GM21528 (cell line): ENCODE measurements at regions not wholly inside any gene's neighbourhood (a gene's known extent, or its start where the extent isn't known, plus 50 kb on each side); places are given as distances from the start of the nearest gene placed in this dataset.
"Not testable (repeated sequence)": the region's sequence is repeated elsewhere in the genome, so short reads cannot be mapped to it uniquely, and the experiment has no call there.

Source experiments
- ATAC-seq: cut with Tn5 transposase; IDR thresholded peaks from one replicate; pipeline ENCODE4 v1.9.1; 2021; ENCODE audit warnings: mild to moderate bottlenecking, moderate library complexity; ENCODE audit not compliant: unreplicated experiment, low FRiP score

- no peak for ATAC-seq
Measured at GRCh38 chr9:105091004-105091640, 153.3 kb upstream of the SLC44A1 start.

GRCh38 chr9:105093685-105094084 is 150.8 kb upstream of the SLC44A1 start:
- no peak for ATAC-seq

DNA sequence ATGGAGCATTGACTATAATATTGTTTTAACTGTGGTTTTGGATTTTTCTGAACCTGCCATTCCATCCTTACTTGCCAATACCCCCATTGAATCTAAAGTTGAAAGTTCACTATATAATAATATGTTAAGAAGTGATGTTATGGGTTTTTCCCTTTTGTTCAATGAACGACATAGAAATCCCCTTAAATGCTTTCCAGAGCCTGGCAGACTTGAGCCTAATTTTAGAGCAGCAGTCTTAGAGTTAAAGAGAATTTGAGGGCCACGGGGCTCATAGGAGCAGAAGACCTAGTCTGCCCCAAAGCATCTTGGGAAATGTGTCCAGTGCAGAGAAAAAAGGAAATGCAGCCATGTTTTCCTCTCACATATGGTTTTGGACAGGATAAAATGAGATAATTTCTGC is 146.1 kb upstream of the SLC44A1 start:
- no peak for ATAC-seq

DNA sequence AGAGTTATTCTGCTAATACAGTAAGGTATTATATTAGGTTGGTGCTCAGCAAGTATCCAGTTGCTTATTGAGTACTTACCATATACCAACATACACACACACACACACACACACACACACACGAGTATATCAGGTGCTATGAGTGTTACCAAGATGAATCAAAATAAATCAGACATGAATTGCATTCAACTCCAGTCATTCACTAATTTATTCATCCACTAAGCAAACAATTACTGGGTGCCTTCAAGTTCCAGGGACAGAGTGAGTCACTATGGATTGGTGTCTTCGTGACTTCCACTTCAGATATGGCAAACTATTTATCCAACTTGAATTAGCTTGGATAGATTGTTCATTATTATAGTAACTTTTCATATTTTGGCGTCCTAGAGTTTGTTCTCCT is 140.7 kb upstream of the SLC44A1 start:
- no peak for ATAC-seq

- peak; percentile 56 for ATAC-seq
Measured at GRCh38 chr9:105114318-105114717, 130.1 kb upstream of the SLC44A1 start.

DNA sequence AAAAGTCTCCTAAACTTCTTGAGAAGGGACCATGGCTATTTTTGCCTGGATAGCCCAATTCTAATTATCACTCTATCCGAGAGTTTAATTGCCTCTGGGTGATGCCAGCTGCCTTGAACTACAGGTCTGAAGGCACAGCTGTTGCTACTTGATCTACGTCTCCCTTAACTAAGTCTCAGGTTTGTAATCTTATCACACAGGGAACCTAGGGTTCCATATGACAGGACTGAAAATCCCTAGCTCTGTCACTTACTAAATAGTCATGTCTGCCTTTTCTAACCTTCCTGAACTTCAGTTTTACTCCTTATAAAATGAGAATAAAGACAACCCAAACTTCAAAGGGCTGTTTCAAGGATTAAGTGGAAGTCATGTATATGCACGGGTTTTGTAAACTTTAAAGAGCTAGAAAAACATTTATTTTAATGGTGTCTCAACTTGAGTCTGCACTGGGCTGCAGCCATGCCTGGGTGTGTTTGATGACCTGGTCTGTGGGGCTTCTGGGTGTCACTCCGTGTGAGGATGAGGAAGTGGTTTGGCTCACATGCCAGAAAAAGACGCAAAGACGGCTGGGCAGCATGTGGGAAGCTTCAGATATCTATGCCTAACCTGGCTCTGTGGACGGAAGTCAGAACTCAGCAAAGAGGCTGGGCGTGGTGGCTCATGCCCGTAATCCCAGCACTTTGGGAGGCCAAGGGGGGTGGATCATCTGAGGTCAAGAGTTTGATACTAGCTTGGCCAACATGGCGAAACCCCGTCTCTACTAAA is 129.3 kb upstream of the SLC44A1 start:
- peak; percentile 81 for ATAC-seq

DNA sequence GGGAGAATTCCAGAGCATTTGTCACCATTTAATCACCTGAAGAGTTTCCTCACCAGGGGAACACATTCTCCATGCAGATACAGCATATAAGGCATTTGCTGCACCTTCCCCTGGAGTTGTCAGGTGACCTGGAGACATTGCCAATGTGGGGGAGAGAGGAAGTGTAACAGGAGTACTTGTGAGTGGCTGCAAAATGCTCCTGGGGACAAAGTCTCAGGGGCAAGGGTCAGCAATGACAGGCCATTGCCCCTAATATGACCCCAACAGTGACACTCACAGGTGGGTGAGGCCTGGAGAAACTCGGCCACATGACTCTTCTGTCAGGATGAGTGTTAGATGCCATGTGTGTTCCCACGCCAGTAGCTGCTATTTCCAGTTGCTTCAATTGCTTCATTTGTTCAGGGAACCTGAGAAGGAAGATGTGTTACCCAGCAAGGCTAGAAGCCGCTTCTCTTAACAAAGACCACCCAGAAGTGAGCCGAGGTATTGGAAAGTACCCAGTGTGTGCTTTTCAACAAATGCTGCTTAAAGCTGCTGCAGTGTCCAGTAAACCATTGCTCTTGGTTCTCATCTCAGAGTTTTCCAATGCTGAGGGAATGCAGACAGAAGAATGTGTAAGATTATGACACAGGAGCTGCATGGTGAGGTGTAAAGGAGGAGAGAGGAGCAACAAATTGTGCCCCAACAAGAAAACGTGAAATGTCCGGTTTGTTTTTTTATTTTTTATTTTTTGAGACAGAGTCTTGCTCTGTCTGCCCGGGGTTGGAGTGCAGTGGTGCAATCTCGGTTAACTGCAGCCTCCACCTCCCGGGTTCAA is 128.2 kb upstream of the SLC44A1 start:
- no peak for ATAC-seq

- no peak for ATAC-seq
Measured at GRCh38 chr9:105117234-105117633, 127.2 kb upstream of the SLC44A1 start.

- no peak for ATAC-seq
Measured at GRCh38 chr9:105118636-105119035, 125.8 kb upstream of the SLC44A1 start.

DNA sequence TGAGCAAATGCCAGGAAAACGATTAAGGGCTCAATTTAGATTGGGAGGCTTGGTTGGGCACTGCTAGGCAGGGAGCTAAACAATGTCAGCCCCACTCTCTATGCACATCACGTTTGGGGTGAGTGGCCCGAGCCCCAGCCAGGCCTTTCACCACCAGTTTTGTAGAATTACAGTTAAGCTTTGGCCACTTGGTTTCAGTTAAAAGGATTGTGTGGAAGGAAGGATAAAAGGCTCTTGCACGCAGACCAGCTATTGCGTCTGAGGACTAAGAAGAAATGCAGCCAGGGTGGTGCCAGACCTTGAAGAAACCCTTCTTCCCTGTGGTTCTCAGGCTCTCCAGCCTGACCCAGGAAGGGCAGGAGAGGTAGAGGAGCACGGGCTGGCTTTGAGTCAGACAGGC is 125.3 kb upstream of the SLC44A1 start:
- no peak for ATAC-seq

GRCh38 chr9:105121861-105122430 is 122.5 kb upstream of the SLC44A1 start:
- no peak for ATAC-seq

DNA sequence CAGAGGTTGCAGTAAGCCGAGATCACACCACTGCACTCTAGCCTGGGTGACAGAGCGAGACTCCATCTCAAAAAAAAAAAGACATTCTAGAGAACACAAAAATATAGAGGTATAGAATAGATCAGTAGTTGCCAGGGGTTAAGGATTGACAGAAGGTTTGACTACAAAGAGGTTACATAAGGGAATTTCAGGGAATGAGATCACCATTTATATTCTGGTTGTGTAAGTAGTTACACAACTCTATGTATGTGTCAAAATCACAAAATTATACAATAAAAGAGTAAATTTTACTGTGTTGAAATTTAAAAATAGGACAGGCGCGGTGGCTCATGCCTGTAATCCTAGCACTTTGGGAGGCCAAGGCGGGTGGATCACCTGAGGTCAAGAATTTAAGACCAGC is 119.9 kb upstream of the SLC44A1 start:
- ATAC-seq, result not testable (repeated sequence)

GRCh38 chr9:105126226-105126625 is 118.2 kb upstream of the SLC44A1 start:
- ATAC-seq, result no peak

GRCh38 chr9:105127863-105128220 is 116.6 kb upstream of the SLC44A1 start:
- ATAC-seq, result peak; percentile 99

GRCh38 chr9:105128908-105129600 is 115.4 kb upstream of the SLC44A1 start:
- no peak for ATAC-seq

DNA sequence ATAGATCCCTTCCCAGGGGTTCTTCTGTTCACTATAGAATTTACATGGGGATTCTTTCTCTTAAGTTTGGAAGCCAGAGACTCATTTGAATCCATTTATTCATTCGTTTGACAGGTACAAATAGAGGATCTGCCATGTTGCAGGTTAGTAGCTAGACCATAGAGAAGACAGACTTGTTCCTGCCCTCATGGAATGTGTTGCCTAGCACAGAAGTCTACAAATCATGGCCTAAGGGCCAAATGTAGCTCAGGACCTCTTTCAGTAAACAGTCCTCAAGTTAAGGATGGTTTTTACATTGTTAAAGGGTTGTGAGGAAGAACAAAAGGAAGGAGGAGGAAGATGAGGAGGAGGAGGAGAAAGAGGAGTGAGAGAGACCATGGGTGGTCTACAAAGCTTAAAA is 114.7 kb upstream of the SLC44A1 start:
- no peak for ATAC-seq

- no peak for ATAC-seq
Measured at GRCh38 chr9:105131981-105132380, 112.5 kb upstream of the SLC44A1 start.

- no peak for ATAC-seq
Measured at GRCh38 chr9:105132606-105133005, 111.8 kb upstream of the SLC44A1 start.

DNA sequence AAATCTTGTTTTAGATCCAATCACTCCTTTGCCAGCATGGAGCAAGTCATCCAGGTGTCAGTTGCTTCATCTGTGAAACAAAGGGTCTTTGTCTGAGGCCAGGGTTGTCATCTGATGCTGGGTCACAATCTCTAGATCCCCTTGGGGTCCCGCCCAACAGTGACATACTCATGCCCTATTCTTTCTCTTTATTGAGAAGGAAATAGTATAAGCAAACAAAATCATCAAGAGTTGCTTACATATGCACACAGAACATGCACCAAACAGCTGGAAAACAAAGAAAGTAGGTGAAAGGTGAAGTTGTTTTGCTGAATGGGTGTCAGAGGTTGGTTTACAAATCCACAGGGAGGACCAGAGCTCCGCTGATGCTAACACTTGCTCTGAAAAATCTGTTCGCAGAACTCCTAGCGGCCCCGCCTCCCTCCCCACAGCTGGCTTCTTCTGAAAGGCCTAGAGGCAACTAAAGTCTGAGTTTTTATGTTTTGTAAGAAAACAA is 106.1 kb upstream of the SLC44A1 start:
- ATAC-seq, result no peak
